GM18867 (cell line): ENCODE measurements at regions not wholly inside any gene's neighbourhood (a gene's known extent, or its start where the extent isn't known, plus 50 kb on each side); places are given as distances from the start of the nearest gene placed in this dataset.
"Not testable (repeated sequence)": the region's sequence is repeated elsewhere in the genome, so short reads cannot be mapped to it uniquely, and the experiment has no call there.

Source experiments
- ATAC-seq: cut with Tn5 transposase; IDR thresholded peaks from one replicate; pipeline ENCODE4 v1.9.1; 2021; ENCODE audit warnings: mild to moderate bottlenecking, moderate library complexity; ENCODE audit not compliant: unreplicated experiment

DNA sequence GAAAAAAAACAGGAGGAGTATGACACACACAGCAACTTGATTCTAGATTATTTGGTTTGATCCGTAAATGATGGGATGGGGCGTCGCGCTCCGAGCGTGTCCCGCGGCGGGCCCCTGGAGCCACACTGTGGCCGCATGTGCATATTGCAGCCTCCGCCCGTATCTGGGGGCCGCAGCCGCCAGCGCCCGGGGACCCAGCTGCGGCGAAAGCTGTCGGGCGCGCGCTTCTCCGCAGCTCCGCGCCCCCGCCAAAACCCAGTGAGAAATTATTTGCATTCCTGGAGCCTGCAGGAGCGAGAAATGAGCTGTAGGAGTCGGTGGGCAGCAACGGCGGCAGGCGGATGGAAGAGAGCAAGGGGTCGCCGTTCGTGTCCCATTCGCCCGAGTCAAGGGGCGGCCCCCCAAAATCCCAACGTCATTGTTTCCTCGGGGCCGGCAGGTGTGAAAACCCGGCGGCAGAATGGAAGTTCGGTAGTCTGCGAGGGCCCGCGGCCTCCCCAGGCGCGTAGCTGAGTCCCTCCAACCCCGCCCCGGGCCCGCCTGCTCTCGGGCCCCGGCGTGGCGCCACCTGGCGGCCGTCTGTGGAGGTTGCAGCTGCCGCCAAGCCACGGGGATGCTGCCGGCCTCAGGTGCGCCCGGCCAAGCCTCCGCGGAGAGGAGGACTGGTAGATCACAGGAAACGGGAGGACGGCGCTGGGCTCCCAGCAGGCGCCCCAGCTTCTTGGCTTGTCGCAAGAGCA, 86.8 kb downstream of the FAM72B start:
- peak; percentile 95 for ATAC-seq

- ATAC-seq, result not testable (repeated sequence)
Measured at GRCh38 chr1:121097867-121098215, 86.3 kb downstream of the FAM72B start.

GRCh38 chr1:121109025-121109424, 75.1 kb downstream of the FAM72B start:
- ATAC-seq, result not testable (repeated sequence)

DNA sequence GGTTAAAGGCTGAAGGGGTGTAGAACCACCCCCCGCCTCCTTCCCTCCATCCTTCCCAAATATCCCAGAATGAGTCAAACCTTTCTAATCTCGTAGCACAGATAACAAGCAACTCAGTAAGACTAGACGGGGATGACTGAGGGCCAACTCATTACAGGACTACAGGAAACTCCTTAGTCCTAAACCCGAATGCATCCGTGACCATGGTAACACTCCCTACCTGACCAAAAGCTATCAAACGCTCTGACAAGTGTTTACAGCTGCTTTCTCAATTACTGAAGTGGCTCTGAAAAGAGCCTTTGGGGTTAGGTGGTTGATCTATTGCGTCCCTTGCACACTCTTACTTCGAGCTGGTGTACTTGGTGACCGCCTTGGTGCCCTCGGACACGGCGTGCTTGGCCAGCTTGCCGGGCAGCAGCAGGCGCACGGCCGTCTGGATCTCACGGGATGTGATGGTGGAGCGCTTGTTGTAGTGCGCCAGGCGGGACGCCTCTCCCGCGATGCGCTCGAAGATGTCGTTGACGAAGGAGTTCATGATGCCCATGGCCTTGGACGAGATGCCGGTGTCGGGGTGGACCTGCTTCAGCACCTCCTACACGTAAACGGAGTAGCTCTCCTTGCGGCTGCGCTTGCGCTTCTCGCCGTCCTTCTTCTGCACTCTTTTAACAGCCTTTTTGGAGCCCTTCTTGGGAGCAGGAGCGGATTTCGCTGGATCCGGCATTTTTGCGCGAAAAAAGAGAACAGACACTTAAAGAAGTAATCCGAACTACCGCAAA, 67.4 kb downstream of the FAM72B start:
- not testable (repeated sequence) for ATAC-seq

- not testable (repeated sequence) for ATAC-seq
Measured at GRCh38 chr1:121117298-121117611, 66.9 kb downstream of the FAM72B start.

GRCh38 chr1:121117622-121118479, 66.3 kb downstream of the FAM72B start:
- ATAC-seq, result not testable (repeated sequence)
